HepG2 (cell line): ENCODE measurements at regions not wholly inside any gene's neighbourhood (a gene's known extent, or its start where the extent isn't known, plus 50 kb on each side); places are given as distances from the start of the nearest gene placed in this dataset.

Experiments used
- ATAC-seq: fragments of 200-7000 bp; cut with Tn5 transposase; 3 replicates; pipeline ENCODE4 v1.9.1; 2020; ENCODE audit warnings: mild to moderate bottlenecking, moderate library complexity
- BruUV-seq: library from RNA; stranded (reverse); fragments of 400-500 nt; replicated peaks from 2 replicates; lab custom pipeline; 2021; lab: Mats Ljungman, UMichigan
- CTCF ChIA-PET: fragments of 300-600 bp; formaldehyde crosslinking; extraction: SDS; loops from one replicate; lab custom pipeline; 2021; ENCODE audit warnings: low total read pairs, inconsistent platforms, low intra/inter-chr PET ratio; lab: Yijun Ruan, JAX
- POLR2A ChIA-PET: fragments of 350-600 bp; sonication (Branson Sonifier 250); formaldehyde crosslinking; loops from one replicate; lab custom pipeline; 2020; ENCODE audit warnings: antibody characterized with exemption, inconsistent platforms; lab: Yijun Ruan, JAX
- DNase-seq: peaks from one replicate; pipeline ENCODE4 v3.0.0-alpha.2; 2015; ENCODE audit warnings: low spot score
- FAIRE-seq: peaks from 3 replicates; lab custom pipeline; 2011; peaks lifted over from hg19 to GRCh38; lab: Jason Lieb, UNC
- H2AFZ ChIP-seq: one replicate; pipeline ENCODE4 v1.6.1; 2011; ENCODE audit warnings: low read length, inconsistent platforms
- H3K27ac ChIP-seq: fragments of 300-600 bp; 3 replicates; pipeline ENCODE4 v1.8.0; 2011; ENCODE audit warnings: mixed run types, mild to moderate bottlenecking, mixed read lengths, low read length, inconsistent platforms; ENCODE audit not compliant: insufficient read depth; ENCODE audit errors: extremely low read length
- H3K27me3 ChIP-seq, 2 experiments: fragments of 200-600 bp in 1 of 2; 2 replicates in 1 of 2; 3 replicates in 1 of 2; pipeline versions ENCODE4 v1.6.0 to v1.8.0; 2011; ENCODE audit warnings: low read length in 2 of 2, mild to moderate bottlenecking in 2 of 2, moderate library complexity in 2 of 2, inconsistent platforms in 1 of 2; ENCODE audit not compliant: insufficient read depth in 2 of 2, control insufficient read depth in 1 of 2
- H3K36me3 ChIP-seq, 2 experiments: fragments of 200-600 bp in 1 of 2; replicated peaks in 1 of 2; 2 replicates in 1 of 2; 3 replicates in 1 of 2; pipeline versions ENCODE4 v1.5.1 to v1.8.0; 2011; ENCODE audit warnings: low read length in 2 of 2, inconsistent platforms in 1 of 2; ENCODE audit not compliant: insufficient read depth in 2 of 2, control insufficient read depth in 1 of 2
- H3K4me1 ChIP-seq: 2 replicates; pipeline ENCODE4 v1.5.1; 2012; ENCODE audit warnings: low read length, inconsistent platforms; ENCODE audit not compliant: insufficient read depth
- H3K4me2 ChIP-seq: 2 replicates; pipeline ENCODE4 v1.6.0; 2011; ENCODE audit warnings: low read depth, low read length, inconsistent platforms
- H3K4me3 ChIP-seq, 3 experiments: fragments of 200-600 bp in 1 of 3; sonication (generic), shearing (Covaris generic) in 1 of 3; replicated peaks in 1 of 3; 2 replicates each; pipeline ENCODE4 v1.5.1; 2011 to 2016; ENCODE audit warnings: low read length in 3 of 3, inconsistent platforms in 2 of 3, low read depth in 2 of 3, mild to moderate bottlenecking in 2 of 3, control low read depth in 1 of 3, mixed read lengths in 1 of 3; ENCODE audit not compliant: insufficient read depth in 1 of 3
- H3K79me2 ChIP-seq: one replicate; pipeline ENCODE4 v1.6.1; 2011; ENCODE audit warnings: low read length, inconsistent platforms; ENCODE audit not compliant: insufficient read depth
- H3K9ac ChIP-seq: 2 replicates; pipeline ENCODE4 v1.6.0; 2011; ENCODE audit warnings: mild to moderate bottlenecking, low read depth, low read length, inconsistent platforms; ENCODE audit not compliant: insufficient read depth
- H3K9me3 ChIP-seq: 2 replicates; pipeline ENCODE4 v1.5.1; 2012; ENCODE audit warnings: mild to moderate bottlenecking, low read length
- H4K20me1 ChIP-seq: 2 replicates; pipeline ENCODE4 v1.6.0; 2011; ENCODE audit warnings: inconsistent platforms, mild to moderate bottlenecking, low read length, moderate library complexity; ENCODE audit not compliant: insufficient read depth
- ATF2 ChIP-seq: sonication (generic); formaldehyde crosslinking; IDR thresholded peaks from 2 replicates; pipeline ENCODE4 v1.4.0; 2020; ENCODE audit warnings: missing genetic modification reagents
- CREB1 ChIP-seq, 2 experiments: fragments of 450-650 bp in 1 of 2; IDR thresholded peaks; 2 replicates each; pipeline ENCODE4 v1.6.1; 2016 to 2017; ENCODE audit warnings: control low read depth in 1 of 2, mild to moderate bottlenecking in 1 of 2, missing compliant biosample characterization in 1 of 2, missing genetic modification characterization in 1 of 2
- GLMP ChIP-seq: sonication (generic); formaldehyde crosslinking; IDR thresholded peaks from 2 replicates; pipeline ENCODE4 v1.9.0; 2021; ENCODE audit warnings: missing genetic modification reagents, mild to moderate bottlenecking, borderline replicate concordance
- HMGXB3 ChIP-seq: sonication (generic); formaldehyde crosslinking; IDR thresholded peaks from 2 replicates; pipeline ENCODE4 v1.4.0; 2020; ENCODE audit warnings: missing genetic modification reagents, borderline replicate concordance
- MYPOP ChIP-seq: sonication (generic); formaldehyde crosslinking; IDR thresholded peaks from 2 replicates; pipeline ENCODE4 v1.8.1; 2023; ENCODE audit warnings: mild to moderate bottlenecking, moderate library complexity, missing genetic modification reagents
- NFE2L1 ChIP-seq: sonication (generic); formaldehyde crosslinking; IDR thresholded peaks from 2 replicates; pipeline ENCODE4 v1.4.0; 2020; ENCODE audit warnings: missing genetic modification reagents, mild to moderate bottlenecking, borderline replicate concordance
- WIZ ChIP-seq: sonication (generic); formaldehyde crosslinking; IDR thresholded peaks from 2 replicates; pipeline ENCODE4 v1.5.1; 2020; ENCODE audit warnings: mild to moderate bottlenecking, missing genetic modification reagents
- ZNF160 ChIP-seq: sonication (generic); formaldehyde crosslinking; IDR thresholded peaks from 2 replicates; pipeline ENCODE4 v1.8.0; 2022; ENCODE audit warnings: mild to moderate bottlenecking, inconsistent platforms, missing genetic modification reagents
- WGBS: methylation state at CpG from one replicate; pipeline ENCODE4 v1.1.6; 2017; ENCODE audit warnings: low lambda C conversion rate; 5-methylcytosine and 5-hydroxymethylcytosine counted together
- in situ Hi-C: cut with HindIII; loops from 2 replicates; pipeline ENCODE4 v1.10.0; 2017; ENCODE audit warnings: low pct_unique_long_range_greater_than_20kb; ENCODE audit not compliant: extremely low pct_ligation_motif_present
- intact Hi-C: fragments of 100-400 bp; cut with micrococcal nuclease; formaldehyde crosslinking; loops from one replicate; pipeline ENCODE4 v1.10.0; 2022; ENCODE audit not compliant: unreplicated experiment
- TF ChIP-seq, protein P1 (sequence below): sonication (generic); formaldehyde crosslinking; IDR thresholded peaks from 2 replicates; pipeline ENCODE4 v1.4.0; 2020; ENCODE audit warnings: missing genetic modification reagents, borderline replicate concordance

DNA sequence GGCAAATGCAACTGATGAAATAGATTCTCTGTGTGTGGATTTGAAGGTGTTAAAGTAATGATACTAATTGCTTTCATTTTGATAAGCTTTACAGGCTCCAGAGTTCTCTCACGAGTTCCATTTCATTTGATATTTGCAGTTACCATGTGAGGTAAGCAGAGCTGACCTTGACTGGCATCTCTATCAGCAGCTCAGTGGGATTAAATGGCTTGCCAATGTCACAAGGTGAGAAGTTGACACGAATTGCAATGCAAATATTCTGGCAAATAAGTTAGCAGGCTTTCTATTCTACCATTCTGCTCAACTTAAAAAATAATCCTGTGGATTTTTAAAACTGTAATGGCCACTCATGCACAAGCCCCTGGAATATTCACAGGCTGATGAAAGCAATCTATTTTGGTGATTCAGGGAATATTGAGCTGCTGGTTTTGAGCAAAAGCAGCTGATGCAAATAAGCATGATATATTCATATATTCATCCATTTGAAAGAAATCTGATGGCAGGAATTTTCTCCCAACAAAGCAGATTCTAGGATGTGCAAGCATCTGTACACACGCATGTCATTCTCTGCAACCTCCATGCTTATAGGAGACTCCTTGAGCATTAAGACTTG lies 64.5 kb upstream of the ANKRD1 start (continued):
- TF ChIP-seq HMGXB3 = no peak
- TF ChIP-seq ZNF160 (CRISPR knock-in tag) = no peak
- no peak for TF ChIP-seq NFE2L1

GRCh38 chr10:90986136-90986760 lies 65.4 kb upstream of the ANKRD1 start:
- no peaks in the 10 kb centered on the region for H4K20me1 ChIP-seq
- H3K4me2 ChIP-seq = no peak overlapping the region
- ATAC-seq (no peak), DNase-seq (no peak), FAIRE-seq (no peak)
- no peaks in the 10 kb centered on the region; a peak in 3 of 5 replicates for H3K27me3 ChIP-seq
- H3K4me1 ChIP-seq = peaks cover 11% of the 10 kb centered on the region
- WGBS = 4% methylated on average over 2 of the region's 2 CpGs
- no peak overlapping the region for H3K4me3 ChIP-seq
- ChIA-PET POLR2A (no interaction called here), CTCF (no interaction called here)
- in situ Hi-C loops (no loop called here), intact Hi-C loops (no loop called here)
- no peaks in the 10 kb centered on the region for H3K36me3 ChIP-seq
- H2AFZ ChIP-seq = no peak overlapping the region
- BruUV-seq = no TSS peak
- H3K27ac ChIP-seq = no peak overlapping the region
- H3K9ac ChIP-seq = no peak overlapping the region
- H3K79me2 ChIP-seq = no peaks in the 10 kb centered on the region
- H3K9me3 ChIP-seq = no peaks in the 10 kb centered on the region
- TF ChIP-seq ATF2 (CRISPR knock-in tag) (no peak), MYPOP (CRISPR knock-in tag) (no peak), CREB1 (IDR thresholded peaks at IDR 0.05) (no peak), CREB1 (CRISPR knock-in tag; IDR thresholded peaks at IDR 0.05) (no peak), GLMP (CRISPR knock-in tag) (no peak), WIZ (CRISPR knock-in tag) (no peak)
- TF ChIP-seq, protein P1, sequence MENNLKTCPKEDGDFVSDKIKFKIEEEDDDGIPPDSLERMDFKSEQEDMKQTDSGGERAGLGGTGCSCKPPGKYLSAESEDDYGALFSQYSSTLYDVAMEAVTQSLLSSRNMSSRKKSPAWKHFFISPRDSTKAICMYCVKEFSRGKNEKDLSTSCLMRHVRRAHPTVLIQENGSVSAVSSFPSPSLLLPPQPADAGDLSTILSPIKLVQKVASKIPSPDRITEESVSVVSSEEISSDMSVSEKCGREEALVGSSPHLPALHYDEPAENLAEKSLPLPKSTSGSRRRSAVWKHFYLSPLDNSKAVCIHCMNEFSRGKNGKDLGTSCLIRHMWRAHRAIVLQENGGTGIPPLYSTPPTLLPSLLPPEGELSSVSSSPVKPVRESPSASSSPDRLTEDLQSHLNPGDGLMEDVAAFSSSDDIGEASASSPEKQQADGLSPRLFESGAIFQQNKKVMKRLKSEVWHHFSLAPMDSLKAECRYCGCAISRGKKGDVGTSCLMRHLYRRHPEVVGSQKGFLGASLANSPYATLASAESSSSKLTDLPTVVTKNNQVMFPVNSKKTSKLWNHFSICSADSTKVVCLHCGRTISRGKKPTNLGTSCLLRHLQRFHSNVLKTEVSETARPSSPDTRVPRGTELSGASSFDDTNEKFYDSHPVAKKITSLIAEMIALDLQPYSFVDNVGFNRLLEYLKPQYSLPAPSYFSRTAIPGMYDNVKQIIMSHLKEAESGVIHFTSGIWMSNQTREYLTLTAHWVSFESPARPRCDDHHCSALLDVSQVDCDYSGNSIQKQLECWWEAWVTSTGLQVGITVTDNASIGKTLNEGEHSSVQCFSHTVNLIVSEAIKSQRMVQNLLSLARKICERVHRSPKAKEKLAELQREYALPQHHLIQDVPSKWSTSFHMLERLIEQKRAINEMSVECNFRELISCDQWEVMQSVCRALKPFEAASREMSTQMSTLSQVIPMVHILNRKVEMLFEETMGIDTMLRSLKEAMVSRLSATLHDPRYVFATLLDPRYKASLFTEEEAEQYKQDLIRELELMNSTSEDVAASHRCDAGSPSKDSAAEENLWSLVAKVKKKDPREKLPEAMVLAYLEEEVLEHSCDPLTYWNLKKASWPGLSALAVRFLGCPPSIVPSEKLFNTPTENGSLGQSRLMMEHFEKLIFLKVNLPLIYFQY (CRISPR knock-in tag) = no peak
